Liver (tissue), 3 donors: ENCODE measurements at regions not wholly inside any gene's neighbourhood (a gene's known extent, or its start where the extent isn't known, plus 50 kb on each side); places are given as distances from the start of the nearest gene placed in this dataset.
"Not testable (repeated sequence)": the region's sequence is repeated elsewhere in the genome, so short reads cannot be mapped to it uniquely, and the experiment has no call there.

Source experiments
- CTCF ChIP-seq: fragments of 150-350 bp; IDR thresholded peaks from 2 replicates; pipeline ENCODE4 v1.5.1; 2017; ENCODE audit warnings: improper control_type of control experiment, low read depth, low read length; ENCODE audit not compliant: missing input control
- MAX ChIP-seq: IDR thresholded peaks from 2 replicates; pipeline ENCODE4 v1.6.1; 2016; ENCODE audit warnings: antibody characterized with exemption
- RAD21 ChIP-seq, 2 donors: IDR thresholded peaks; 2 replicates each; pipeline ENCODE4 v1.6.1; 2016; ENCODE audit warnings: antibody characterized with exemption in 2 of 2, mild to moderate bottlenecking in 2 of 2
- REST ChIP-seq: IDR thresholded peaks from 2 replicates; pipeline ENCODE4 v1.6.1; 2016; ENCODE audit warnings: antibody characterized with exemption, mild to moderate bottlenecking
- YY1 ChIP-seq: IDR thresholded peaks from 2 replicates; pipeline ENCODE4 v1.6.1; 2016; ENCODE audit warnings: antibody characterized with exemption, mild to moderate bottlenecking
- ZBTB33 ChIP-seq: IDR thresholded peaks from 2 replicates; pipeline ENCODE4 v1.6.1; 2016; ENCODE audit warnings: antibody characterized with exemption
- donor health status: healthy.
- donor health status: healthy.

GRCh38 chr2:91559886-91560614 lies 2868.6 kb downstream of the RPIA start:
- not testable (repeated sequence) for TF ChIP-seq REST; CTCF; RAD21 (IDR thresholded peaks at IDR 0.05); YY1; ZBTB33; MAX
